DND-41 (cell line): ENCODE measurements at regions not wholly inside any gene's neighbourhood (a gene's known extent, or its start where the extent isn't known, plus 50 kb on each side); places are given as distances from the start of the nearest gene placed in this dataset.

Experiments used
- ATAC-seq: fragments of 200-7000 bp; cut with Tn5 transposase; 3 replicates; pipeline ENCODE4 v1.9.1; 2021; ENCODE audit warnings: low read depth; ENCODE audit not compliant: insufficient read depth
- DNase-seq: peaks from one replicate; pipeline ENCODE4 v3.0.0-alpha.2; 2020
- H2AFZ ChIP-seq: 2 replicates; pipeline ENCODE4 v1.6.0; 2012; ENCODE audit warnings: low read depth, low read length
- H3K27ac ChIP-seq: 2 replicates; pipeline ENCODE4 v1.5.1; 2012; ENCODE audit warnings: low read length, inconsistent platforms
- H3K27me3 ChIP-seq: fragments of 200-600 bp; sonication (generic); 2 replicates; pipeline ENCODE4 v1.6.0; 2012; ENCODE audit warnings: low read length, mild to moderate bottlenecking, inconsistent platforms; ENCODE audit not compliant: insufficient read depth, poor library complexity
- H3K36me3 ChIP-seq: 2 replicates; pipeline ENCODE4 v1.5.1; 2012; ENCODE audit warnings: low read length, inconsistent platforms; ENCODE audit not compliant: insufficient read depth
- H3K4me1 ChIP-seq: 2 replicates; pipeline ENCODE4 v1.5.1; 2012; ENCODE audit warnings: mild to moderate bottlenecking, low read length; ENCODE audit not compliant: insufficient read depth
- H3K4me2 ChIP-seq: 2 replicates; pipeline ENCODE4 v1.6.0; 2012; ENCODE audit warnings: mild to moderate bottlenecking, moderate library complexity, low read length, inconsistent platforms; ENCODE audit not compliant: insufficient read depth
- H3K4me3 ChIP-seq, 2 experiments: fragments of 200-600 bp in 1 of 2; shearing (Covaris generic) in 1 of 2; 2 replicates each; pipeline ENCODE4 v1.5.1; 2012 to 2016; ENCODE audit warnings: inconsistent platforms in 2 of 2, low read length in 2 of 2, mild to moderate bottlenecking in 2 of 2, low read depth in 1 of 2, moderate library complexity in 1 of 2
- H3K79me2 ChIP-seq: 2 replicates; pipeline ENCODE4 v1.6.0; 2012; ENCODE audit warnings: low read length, inconsistent platforms; ENCODE audit not compliant: insufficient read depth
- H3K9ac ChIP-seq: 2 replicates; pipeline ENCODE4 v1.6.0; 2012; ENCODE audit warnings: low read depth, mild to moderate bottlenecking, inconsistent platforms, low read length, moderate library complexity
- H3K9me3 ChIP-seq: 2 replicates; pipeline ENCODE4 v1.5.1; 2012; ENCODE audit warnings: low read length, moderate library complexity, mild to moderate bottlenecking, inconsistent platforms; ENCODE audit not compliant: insufficient read depth, severe bottlenecking
- H4K20me1 ChIP-seq: 2 replicates; pipeline ENCODE4 v1.6.0; 2012; ENCODE audit warnings: low read length; ENCODE audit not compliant: insufficient read depth
- EZH2 ChIP-seq: IDR thresholded peaks from 3 replicates; pipeline ENCODE4 v1.6.1; 2012; ENCODE audit warnings: borderline replicate concordance, low read depth, mild to moderate bottlenecking, moderate library complexity, low read length, inconsistent platforms; ENCODE audit not compliant: severe bottlenecking
- TF ChIP-seq, protein P1 (sequence below): IDR thresholded peaks from 2 replicates; pipeline ENCODE4 v1.5.1; 2012; ENCODE audit warnings: borderline replicate concordance, low read length, moderate library complexity, mild to moderate bottlenecking; ENCODE audit not compliant: poor library complexity, severe bottlenecking; ENCODE audit errors: extremely low read depth

DNA sequence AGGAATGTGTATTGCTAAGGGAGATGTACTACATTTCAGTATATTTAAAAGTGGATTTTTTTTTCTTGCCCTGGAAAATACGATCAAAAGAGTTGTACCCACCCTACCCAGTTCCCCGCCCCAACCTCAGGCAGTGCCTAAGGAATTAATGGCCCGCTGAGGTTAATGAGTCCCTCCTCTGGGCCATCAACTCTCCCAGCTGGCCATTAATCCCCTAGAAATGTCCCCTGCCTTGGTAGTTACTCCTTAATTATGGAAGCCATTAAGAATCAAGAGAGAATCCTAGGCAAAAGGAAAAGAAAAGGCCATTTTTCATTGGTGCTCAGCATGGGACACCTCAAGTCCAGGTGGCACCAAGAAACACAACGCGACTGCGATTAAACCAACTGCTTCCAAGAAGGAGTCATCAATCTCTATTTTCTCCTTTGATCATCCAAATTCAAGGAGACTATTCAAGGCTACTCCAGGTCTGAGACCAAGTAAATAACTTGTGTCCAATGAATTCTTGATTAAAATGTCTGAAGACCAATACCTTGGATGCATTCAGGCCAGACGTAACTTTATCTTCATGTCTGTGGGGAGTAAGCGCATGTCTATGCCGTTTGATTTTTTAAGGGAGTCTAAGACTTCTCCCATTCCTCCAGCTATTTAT lies 1962.2 kb upstream of the WWC1 start:
- no peak for DNase-seq
- no peak for TF ChIP-seq EZH2
- TF ChIP-seq, protein P1, sequence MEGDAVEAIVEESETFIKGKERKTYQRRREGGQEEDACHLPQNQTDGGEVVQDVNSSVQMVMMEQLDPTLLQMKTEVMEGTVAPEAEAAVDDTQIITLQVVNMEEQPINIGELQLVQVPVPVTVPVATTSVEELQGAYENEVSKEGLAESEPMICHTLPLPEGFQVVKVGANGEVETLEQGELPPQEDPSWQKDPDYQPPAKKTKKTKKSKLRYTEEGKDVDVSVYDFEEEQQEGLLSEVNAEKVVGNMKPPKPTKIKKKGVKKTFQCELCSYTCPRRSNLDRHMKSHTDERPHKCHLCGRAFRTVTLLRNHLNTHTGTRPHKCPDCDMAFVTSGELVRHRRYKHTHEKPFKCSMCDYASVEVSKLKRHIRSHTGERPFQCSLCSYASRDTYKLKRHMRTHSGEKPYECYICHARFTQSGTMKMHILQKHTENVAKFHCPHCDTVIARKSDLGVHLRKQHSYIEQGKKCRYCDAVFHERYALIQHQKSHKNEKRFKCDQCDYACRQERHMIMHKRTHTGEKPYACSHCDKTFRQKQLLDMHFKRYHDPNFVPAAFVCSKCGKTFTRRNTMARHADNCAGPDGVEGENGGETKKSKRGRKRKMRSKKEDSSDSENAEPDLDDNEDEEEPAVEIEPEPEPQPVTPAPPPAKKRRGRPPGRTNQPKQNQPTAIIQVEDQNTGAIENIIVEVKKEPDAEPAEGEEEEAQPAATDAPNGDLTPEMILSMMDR = no peak
- Histone ChIP-seq H3K4me1 (no peaks in the 10 kb centered on the region), H2AFZ (no peak overlapping the region), H3K4me2 (no peak overlapping the region), H3K79me2 (no peaks in the 10 kb centered on the region), H3K27ac (no peak overlapping the region), H3K9ac (no peak overlapping the region), H4K20me1 (no peaks in the 10 kb centered on the region), H3K36me3 (no peaks in the 10 kb centered on the region), H3K9me3 (no peaks in the 10 kb centered on the region), H3K27me3 (no peaks in the 10 kb centered on the region), H3K4me3 (no peak overlapping the region)
- no peak for ATAC-seq

DNA sequence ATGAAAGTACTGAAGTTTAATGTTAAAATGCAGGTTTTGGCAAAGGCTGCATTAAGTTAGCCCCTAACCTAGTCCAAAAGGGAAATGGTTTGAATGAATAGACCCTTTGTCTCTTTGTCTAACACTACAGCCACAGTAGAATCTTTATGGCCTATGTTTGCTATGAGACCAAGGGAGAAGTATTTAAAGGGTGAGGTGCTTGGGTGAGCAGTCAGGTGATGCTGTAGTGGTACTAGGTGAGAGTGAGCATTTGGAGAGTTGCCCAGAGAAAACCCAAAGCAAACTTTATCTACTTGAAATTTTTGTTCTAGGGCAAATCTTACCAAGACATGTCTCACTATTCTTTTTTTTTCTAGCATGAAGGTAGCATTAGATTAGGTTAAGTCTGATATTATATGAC lies 1961.4 kb upstream of the WWC1 start:
- H3K79me2 ChIP-seq = no peaks in the 10 kb centered on the region
- H3K27ac ChIP-seq = no peak overlapping the region

DNA sequence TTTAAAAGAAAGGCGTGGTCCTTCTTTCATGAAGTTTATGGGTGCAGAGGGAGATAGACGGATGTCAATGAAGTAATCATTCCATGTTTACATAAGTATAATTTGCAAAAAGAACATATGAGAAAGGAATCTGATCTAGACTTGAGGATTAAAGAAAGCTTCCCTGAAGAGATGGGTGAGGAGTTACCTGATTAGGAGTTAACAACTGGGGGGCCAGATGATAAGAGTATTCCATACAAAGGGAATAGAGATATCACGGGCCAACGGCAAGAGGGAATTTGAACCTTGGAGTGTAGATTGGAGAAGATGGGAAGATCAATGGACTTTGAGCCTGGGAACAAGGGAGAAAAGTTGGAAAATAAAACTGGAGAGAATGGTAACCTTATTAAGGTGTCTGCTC lies 1959.9 kb upstream of the WWC1 start:
- Histone ChIP-seq H2AFZ (no peak overlapping the region), H3K9me3 (no peaks in the 10 kb centered on the region), H4K20me1 (no peaks in the 10 kb centered on the region), H3K4me1 (no peaks in the 10 kb centered on the region), H3K9ac (no peak overlapping the region), H3K79me2 (no peaks in the 10 kb centered on the region), H3K27ac (no peak overlapping the region), H3K4me3 (no peak overlapping the region), H3K4me2 (no peak overlapping the region), H3K27me3 (no peaks in the 10 kb centered on the region), H3K36me3 (no peaks in the 10 kb centered on the region)
- no peak for ATAC-seq
- TF ChIP-seq, protein P1 = no peak
- TF ChIP-seq EZH2 = no peak
- DNase-seq = no peak

More for the DNA sequence above, 1961.4 kb upstream of the WWC1 start:
- Histone ChIP-seq H3K27me3 (no peaks in the 10 kb centered on the region), H3K36me3 (no peaks in the 10 kb centered on the region), H4K20me1 (no peaks in the 10 kb centered on the region), H3K4me1 (no peaks in the 10 kb centered on the region), H2AFZ (no peak overlapping the region), H3K4me3 (no peak overlapping the region), H3K9ac (no peak overlapping the region), H3K9me3 (no peaks in the 10 kb centered on the region), H3K4me2 (no peak overlapping the region)
- TF ChIP-seq EZH2 = no peak
- TF ChIP-seq, protein P1 = no peak
- no peak for DNase-seq
- ATAC-seq = no peak

DNA sequence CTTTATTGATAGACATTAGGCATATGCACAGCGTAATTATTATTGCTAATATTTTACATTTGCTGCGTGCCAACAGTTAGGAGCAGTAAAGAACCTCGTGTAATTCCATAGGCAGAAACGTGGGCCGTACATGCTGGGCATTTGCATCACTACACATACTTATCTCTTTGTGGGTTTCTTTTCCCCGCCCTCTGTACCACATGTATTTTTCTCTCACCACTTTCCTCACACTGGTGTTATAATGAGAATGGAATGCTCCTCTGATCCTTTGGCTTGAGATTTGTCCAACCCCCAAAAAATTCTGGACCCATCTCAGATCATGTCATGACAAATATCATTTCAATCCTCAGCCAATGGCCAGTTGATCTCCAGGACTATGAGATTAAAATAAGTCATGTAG lies 1952.6 kb upstream of the WWC1 start:
- ATAC-seq = no peak
- H3K27me3 ChIP-seq = no peaks in the 10 kb centered on the region
- DNase-seq = no peak

More for the DNA sequence above, 1952.6 kb upstream of the WWC1 start:
- Histone ChIP-seq H3K36me3 (no peaks in the 10 kb centered on the region), H3K4me1 (no peaks in the 10 kb centered on the region), H2AFZ (no peak overlapping the region), H3K4me2 (no peak overlapping the region), H3K9me3 (no peaks in the 10 kb centered on the region), H3K79me2 (no peaks in the 10 kb centered on the region), H3K9ac (no peak overlapping the region), H4K20me1 (no peaks in the 10 kb centered on the region), H3K27ac (no peak overlapping the region), H3K4me3 (no peak overlapping the region)
- TF ChIP-seq, protein P1 = no peak
- no peak for TF ChIP-seq EZH2
